HG03175 (cell line): ENCODE measurements at regions not wholly inside any gene's neighbourhood (a gene's known extent, or its start where the extent isn't known, plus 50 kb on each side); places are given as distances from the start of the nearest gene placed in this dataset.

Experiments used
- ATAC-seq: cut with Tn5 transposase; IDR thresholded peaks from one replicate; pipeline ENCODE4 v1.9.1; 2021; ENCODE audit warnings: mild to moderate bottlenecking, moderate library complexity; ENCODE audit not compliant: unreplicated experiment

- no peak for ATAC-seq
These were observed 1167.0 kb downstream of the SORCS3 start for GRCh38 chr10:105807935-105808587.

GRCh38 chr10:105803206-105803605, 1162.1 kb downstream of the SORCS3 start:
- no peak for ATAC-seq

- ATAC-seq = no peak
These were observed 1159.6 kb downstream of the SORCS3 start for GRCh38 chr10:105800641-105801040.

GRCh38 chr10:105798328-105798889, 1157.3 kb downstream of the SORCS3 start:
- ATAC-seq = no peak

GRCh38 chr10:105797234-105797890, 1156.3 kb downstream of the SORCS3 start:
- ATAC-seq = peak; percentile 66

GRCh38 chr10:105793071-105793470, 1152.0 kb downstream of the SORCS3 start:
- ATAC-seq = no peak

- ATAC-seq = no peak
These were observed 1144.6 kb downstream of the SORCS3 start for GRCh38 chr10:105785721-105786120.

- ATAC-seq = no peak
These were observed 1142.9 kb downstream of the SORCS3 start for GRCh38 chr10:105783936-105784483.

- ATAC-seq = no peak
These were observed 1133.8 kb downstream of the SORCS3 start for GRCh38 chr10:105774881-105775280.

- ATAC-seq = no peak
These were observed 1133.3 kb downstream of the SORCS3 start for GRCh38 chr10:105774351-105774750.

GRCh38 chr10:105770524-105771212, 1129.6 kb downstream of the SORCS3 start:
- no peak for ATAC-seq

GRCh38 chr10:105769248-105770184, 1128.4 kb downstream of the SORCS3 start:
- no peak for ATAC-seq

GRCh38 chr10:105763611-105764010, 1122.5 kb downstream of the SORCS3 start:
- no peak for ATAC-seq

- no peak for ATAC-seq
These were observed 1120.6 kb downstream of the SORCS3 start for GRCh38 chr10:105761576-105762260.

GRCh38 chr10:105759669-105760068, 1118.6 kb downstream of the SORCS3 start:
- ATAC-seq = no peak

GRCh38 chr10:105758209-105758998, 1117.3 kb downstream of the SORCS3 start:
- ATAC-seq = no peak

- ATAC-seq = no peak
These were observed 1116.2 kb downstream of the SORCS3 start for GRCh38 chr10:105757302-105757701.

GRCh38 chr10:105756386-105756785, 1115.3 kb downstream of the SORCS3 start:
- ATAC-seq = no peak

- ATAC-seq = no peak
These were observed 1110.6 kb downstream of the SORCS3 start for GRCh38 chr10:105751688-105752087.
